Activated CD4-positive, alpha-beta T cell treated with anti-CD3 and anti-CD28 coated beads, Interleukin-10, Interleukin-2, amounts not matched to agents 100 ng/mL and 50 ng/mL, durations not matched to agents 16 hours and 8 hours (primary cell): ENCODE measurements at regions not wholly inside any gene's neighbourhood (a gene's known extent, or its start where the extent isn't known, plus 50 kb on each side); places are given as distances from the start of the nearest gene placed in this dataset.

Source experiments
- DNase-seq: peaks from one replicate; pipeline ENCODE4 v3.0.0-alpha.2; 2020

GRCh38 chr20:22862671-22863230, 172.4 kb upstream of the SSTR4 start:
- DNase-seq, result no peak

- no peak for DNase-seq
These were observed 171.3 kb upstream of the SSTR4 start for GRCh38 chr20:22863826-22864225.

- no peak for DNase-seq
These were observed 168.2 kb upstream of the SSTR4 start for GRCh38 chr20:22866812-22867341.

DNA sequence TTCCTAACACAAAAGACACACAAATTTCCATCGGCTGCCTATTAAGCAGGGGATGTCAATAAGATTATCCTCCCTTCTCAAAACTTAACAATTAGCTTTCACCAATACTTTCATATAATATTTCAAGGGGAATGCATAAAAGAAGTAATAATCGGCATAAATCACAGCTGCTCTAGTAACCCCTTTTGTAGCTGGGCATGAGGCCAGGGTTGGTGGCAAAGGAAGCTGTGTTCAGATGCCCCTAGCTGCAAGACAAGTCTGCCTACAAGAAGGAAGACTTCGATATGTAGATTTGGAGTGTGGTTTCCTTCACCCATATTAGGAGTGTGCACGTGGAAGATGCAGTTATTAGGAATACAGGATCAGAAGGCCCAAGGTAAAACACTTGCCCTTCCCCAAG, 156.9 kb upstream of the SSTR4 start:
- DNase-seq, result no peak

DNA sequence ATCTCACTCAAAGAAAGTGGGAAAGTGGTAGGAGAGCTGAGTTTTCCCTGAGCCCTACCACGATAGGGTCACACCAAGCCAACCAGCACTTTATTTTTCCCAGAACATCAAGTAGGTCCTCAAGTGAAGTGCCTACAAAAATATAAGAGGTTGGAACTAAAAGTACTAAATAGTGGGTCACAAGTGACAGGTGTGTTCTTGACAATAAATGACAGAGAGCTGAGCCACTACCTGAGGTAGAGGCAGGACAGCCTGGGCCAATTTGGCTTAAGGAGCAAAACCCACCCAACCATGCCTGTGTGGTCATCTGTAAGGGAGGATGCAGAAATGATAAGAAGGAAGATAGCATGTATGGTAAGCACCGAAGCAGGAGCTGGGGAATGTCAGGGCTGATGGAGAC, 154.8 kb upstream of the SSTR4 start:
- no peak for DNase-seq

- DNase-seq, result no peak
These were observed 147.3 kb upstream of the SSTR4 start for GRCh38 chr20:22887796-22888195.

- no peak for DNase-seq
These were observed 144.4 kb upstream of the SSTR4 start for GRCh38 chr20:22890594-22891300.

- no peak for DNase-seq
These were observed 133.9 kb upstream of the SSTR4 start for GRCh38 chr20:22901164-22901563.

DNA sequence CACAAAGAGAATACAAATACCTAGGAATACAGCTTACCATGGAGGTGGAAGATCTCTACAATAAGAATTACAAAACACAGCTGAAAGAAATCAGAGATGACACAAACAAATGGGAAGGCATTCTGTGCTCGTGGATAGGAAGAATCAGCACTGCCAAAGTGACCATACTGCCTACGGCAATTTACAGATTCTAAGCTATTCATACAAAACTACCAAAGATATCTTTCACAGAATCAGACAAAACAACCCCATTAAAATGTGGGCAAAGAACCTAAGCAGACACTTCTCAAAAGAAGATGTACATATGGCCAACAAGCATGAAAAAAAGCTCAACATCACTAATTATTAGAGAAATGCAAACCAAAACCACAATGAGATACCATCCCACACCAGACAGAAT, 133.2 kb upstream of the SSTR4 start:
- no peak for DNase-seq

DNA sequence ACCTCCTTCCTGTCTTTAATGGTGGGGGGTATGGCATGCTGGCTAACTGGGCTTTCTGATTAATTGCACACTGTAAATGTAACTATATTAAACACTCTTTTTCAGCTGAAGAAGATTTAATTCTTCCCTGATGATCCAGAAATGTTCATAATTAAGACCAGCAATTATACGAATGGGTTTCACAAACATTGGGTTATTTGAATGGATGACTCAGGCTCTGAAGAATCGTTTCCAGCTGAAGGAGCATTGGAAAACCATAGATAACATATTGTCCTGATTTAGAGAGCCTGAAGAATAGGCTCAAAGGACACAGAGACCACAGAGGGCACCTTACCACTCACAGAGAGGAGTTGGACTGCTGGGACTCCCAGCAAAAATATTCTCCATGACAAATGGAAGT, 130.7 kb upstream of the SSTR4 start:
- DNase-seq, result no peak

- no peak for DNase-seq
These were observed 130.2 kb upstream of the SSTR4 start for GRCh38 chr20:22904905-22905304.

GRCh38 chr20:22905658-22906057, 129.5 kb upstream of the SSTR4 start:
- peak; percentile 21 for DNase-seq

GRCh38 chr20:22908437-22908836, 126.7 kb upstream of the SSTR4 start:
- DNase-seq, result no peak

DNA sequence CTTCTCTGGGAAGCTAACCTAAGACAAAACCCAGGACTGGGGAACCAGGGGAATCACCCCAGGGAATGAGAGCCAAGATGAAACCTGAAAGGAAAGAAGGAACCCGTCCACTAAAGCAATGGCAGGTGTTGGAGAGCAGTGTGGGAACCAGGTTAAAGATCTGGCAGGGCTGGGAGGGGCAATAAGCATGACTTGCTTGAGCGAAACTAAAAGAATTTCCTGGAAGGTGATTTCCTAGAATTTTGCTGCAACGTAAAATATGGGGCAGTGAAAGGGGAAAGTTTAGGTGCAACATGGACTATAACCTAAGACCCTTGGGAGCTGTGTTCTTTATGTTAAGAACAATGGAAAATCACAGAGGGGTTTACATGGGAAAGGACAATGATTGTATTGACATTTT, 126.2 kb upstream of the SSTR4 start:
- DNase-seq, result no peak

- DNase-seq, result no peak
These were observed 125.7 kb upstream of the SSTR4 start for GRCh38 chr20:22909436-22909835.

- DNase-seq, result no peak
These were observed 124.7 kb upstream of the SSTR4 start for GRCh38 chr20:22910287-22910852.

DNA sequence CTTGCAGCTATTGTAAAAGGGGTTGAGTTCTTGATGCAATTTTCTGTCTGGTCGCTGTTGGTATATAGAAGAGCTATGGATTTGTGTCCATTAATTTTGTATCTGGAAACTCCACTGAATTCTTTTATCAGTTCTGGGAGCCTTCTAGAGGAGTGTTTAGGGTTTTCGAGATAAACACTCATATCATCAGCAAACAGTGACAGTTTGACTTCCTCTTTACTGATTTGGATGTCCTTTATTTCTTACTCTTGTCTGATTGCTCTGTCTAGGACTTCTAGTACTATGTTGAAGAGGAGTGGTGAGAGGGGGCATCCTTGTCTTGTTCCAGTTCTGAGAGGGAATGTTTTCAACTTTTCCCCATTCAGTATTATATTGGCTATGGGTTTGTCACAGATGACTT, 120.8 kb upstream of the SSTR4 start:
- DNase-seq, result no peak

GRCh38 chr20:22915512-22915911, 119.6 kb upstream of the SSTR4 start:
- no peak for DNase-seq

- no peak for DNase-seq
These were observed 118.9 kb upstream of the SSTR4 start for GRCh38 chr20:22916021-22916842.

- DNase-seq, result no peak
These were observed 116.7 kb upstream of the SSTR4 start for GRCh38 chr20:22918286-22918983.

DNA sequence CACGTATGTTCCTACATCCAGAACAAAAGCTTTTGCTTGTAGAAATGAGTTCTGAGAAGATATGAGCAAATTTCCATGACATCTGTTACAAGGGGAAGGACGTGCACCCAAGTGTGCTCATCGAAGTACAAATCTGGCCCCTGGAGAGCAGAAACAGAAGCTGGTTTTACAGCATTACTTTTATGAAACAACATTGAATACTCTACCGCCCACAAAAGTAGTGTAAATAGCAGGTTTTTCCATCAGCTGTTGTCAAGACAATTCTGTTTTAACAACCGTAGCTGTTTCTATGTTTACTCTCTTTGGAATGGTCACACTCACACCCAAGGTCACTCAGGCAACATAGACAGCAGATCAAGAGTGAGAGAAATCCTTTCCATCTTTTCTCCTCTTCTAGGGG, 114.2 kb upstream of the SSTR4 start:
- DNase-seq, result no peak

GRCh38 chr20:22921595-22922421, 113.3 kb upstream of the SSTR4 start:
- DNase-seq, result no peak
